ENCODE measurements at regions not wholly inside any gene's neighbourhood (a gene's known extent, or its start where the extent isn't known, plus 50 kb on each side); places are given as distances from the start of the nearest gene placed in this dataset.
"Not testable (repeated sequence)": the region's sequence is repeated elsewhere in the genome, so short reads cannot be mapped to it uniquely, and the experiment has no call there.

DNA sequence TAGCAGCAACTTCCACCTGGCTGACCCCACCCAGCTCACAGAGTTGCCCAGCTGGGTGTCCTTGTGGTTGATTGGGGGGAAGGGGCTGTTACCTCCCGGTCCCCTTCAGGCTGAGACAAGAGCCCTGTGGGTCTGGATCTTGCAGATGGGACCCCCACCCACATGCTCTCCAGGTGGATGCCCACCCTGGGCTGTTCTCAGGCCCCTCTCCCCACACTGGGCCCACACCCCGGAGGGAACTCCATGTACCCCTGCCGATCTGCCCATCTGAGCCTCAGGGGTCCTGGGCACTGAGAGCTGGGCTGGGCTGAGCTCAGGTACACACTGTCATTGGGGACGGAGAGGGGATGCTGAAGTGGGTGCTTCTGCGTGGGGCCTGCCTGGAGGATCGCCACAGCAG, 1453.9 kb upstream of the TPTE start:
- TF ChIP-seq CTCF (IDR thresholded peaks at IDR 0.05), result not testable (repeated sequence)
- TF ChIP-seq, protein P1, sequence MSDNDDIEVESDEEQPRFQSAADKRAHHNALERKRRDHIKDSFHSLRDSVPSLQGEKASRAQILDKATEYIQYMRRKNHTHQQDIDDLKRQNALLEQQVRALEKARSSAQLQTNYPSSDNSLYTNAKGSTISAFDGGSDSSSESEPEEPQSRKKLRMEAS (IDR thresholded peaks at IDR 0.05; ENCODE audit: low read depth), result not testable (repeated sequence)

All from SK-N-SH (cell line).